WTC11 (cell line): ENCODE measurements at regions not wholly inside any gene's neighbourhood (a gene's known extent, or its start where the extent isn't known, plus 50 kb on each side); places are given as distances from the start of the nearest gene placed in this dataset.

Source experiments
- CTCF ChIP-seq: fragments of 200-600 bp; IDR thresholded peaks from 2 replicates; pipeline ENCODE4 v1.8.0; 2022; ENCODE audit warnings: antibody characterized with exemption
- FOXJ3 ChIP-seq: sonication (generic); formaldehyde crosslinking; IDR thresholded peaks from 2 replicates; pipeline ENCODE4 v1.9.0; 2021; ENCODE audit warnings: missing genetic modification reagents, mild to moderate bottlenecking, borderline replicate concordance
- IRF2 ChIP-seq: sonication (generic); formaldehyde crosslinking; IDR thresholded peaks from 2 replicates; pipeline ENCODE4 v1.8.0; 2022; ENCODE audit warnings: low read depth, missing genetic modification reagents, borderline replicate concordance
- JUN ChIP-seq: sonication (generic); formaldehyde crosslinking; IDR thresholded peaks from 2 replicates; pipeline ENCODE4 v1.8.0; 2023; ENCODE audit warnings: mild to moderate bottlenecking, missing genetic modification reagents
- NFATC4 ChIP-seq: fragments of 250-450 bp; sonication (Bioruptor Pico); IDR thresholded peaks from 2 replicates; pipeline ENCODE4 v1.9.0; 2021; ENCODE audit warnings: mild to moderate bottlenecking
- SP1 ChIP-seq: sonication (generic); formaldehyde crosslinking; conservative IDR thresholded peaks from 2 replicates; pipeline ENCODE4 v1.8.1; 2022; ENCODE audit warnings: missing genetic modification reagents

GRCh38 chr2:82260521-82260920 is 1956.0 kb upstream of the LRRTM1 start:
- no peak for TF ChIP-seq NFATC4 (CRISPR knock-in tag)
- TF ChIP-seq CTCF: no peak
- TF ChIP-seq JUN (CRISPR knock-in tag): no peak
- TF ChIP-seq SP1 (CRISPR knock-in tag): no peak
- TF ChIP-seq IRF2 (CRISPR knock-in tag): no peak
- TF ChIP-seq FOXJ3: no peak
